PC-9 (cell line): ENCODE measurements at regions not wholly inside any gene's neighbourhood (a gene's known extent, or its start where the extent isn't known, plus 50 kb on each side); places are given as distances from the start of the nearest gene placed in this dataset.

Source experiments
- EZH2 ChIP-seq: fragments of 200-600 bp; sonication (generic); IDR thresholded peaks from 2 replicates; pipeline ENCODE4 v1.8.0; 2017; ENCODE audit warnings: antibody characterized with exemption, low read depth
- TF ChIP-seq, protein P1 (sequence below): fragments of 200-600 bp; sonication (generic); conservative IDR thresholded peaks from 2 replicates; pipeline ENCODE4 v1.6.1; 2017; ENCODE audit warnings: mixed run types, antibody characterized with exemption, mild to moderate bottlenecking, moderate library complexity

DNA sequence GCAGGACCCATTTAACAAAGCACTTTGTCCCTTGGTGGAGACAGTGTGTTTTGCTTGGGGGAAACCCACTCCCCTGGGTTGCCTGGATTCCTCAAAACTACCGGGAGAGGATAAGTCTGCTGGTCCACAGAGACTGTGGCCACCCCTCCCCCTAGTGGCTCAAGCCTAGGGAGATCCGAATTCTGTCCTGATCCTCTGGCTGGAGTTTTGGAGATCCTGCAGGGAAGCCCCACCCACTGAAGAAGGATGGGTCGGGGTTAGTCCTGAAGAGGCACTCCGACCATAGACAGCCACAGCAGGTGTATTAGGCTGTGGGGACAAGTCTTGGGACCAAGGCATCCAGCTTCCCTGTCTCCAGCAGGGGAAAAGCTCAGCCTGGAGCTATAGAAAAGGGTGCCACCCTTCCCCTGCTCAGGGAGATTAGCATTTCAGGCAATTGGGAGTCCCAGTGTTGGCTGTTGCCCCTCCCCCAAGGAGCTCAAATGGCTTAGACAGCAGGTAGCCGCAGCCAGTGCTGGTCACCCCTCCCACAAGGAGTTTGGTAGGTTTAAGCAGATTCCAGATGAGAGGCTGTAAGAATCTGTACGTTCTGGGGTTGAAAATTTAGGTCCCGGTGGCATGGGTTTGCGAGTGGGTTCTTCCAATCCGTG, 750.0 kb downstream of the TBC1D32 start:
- TF ChIP-seq, protein P1, sequence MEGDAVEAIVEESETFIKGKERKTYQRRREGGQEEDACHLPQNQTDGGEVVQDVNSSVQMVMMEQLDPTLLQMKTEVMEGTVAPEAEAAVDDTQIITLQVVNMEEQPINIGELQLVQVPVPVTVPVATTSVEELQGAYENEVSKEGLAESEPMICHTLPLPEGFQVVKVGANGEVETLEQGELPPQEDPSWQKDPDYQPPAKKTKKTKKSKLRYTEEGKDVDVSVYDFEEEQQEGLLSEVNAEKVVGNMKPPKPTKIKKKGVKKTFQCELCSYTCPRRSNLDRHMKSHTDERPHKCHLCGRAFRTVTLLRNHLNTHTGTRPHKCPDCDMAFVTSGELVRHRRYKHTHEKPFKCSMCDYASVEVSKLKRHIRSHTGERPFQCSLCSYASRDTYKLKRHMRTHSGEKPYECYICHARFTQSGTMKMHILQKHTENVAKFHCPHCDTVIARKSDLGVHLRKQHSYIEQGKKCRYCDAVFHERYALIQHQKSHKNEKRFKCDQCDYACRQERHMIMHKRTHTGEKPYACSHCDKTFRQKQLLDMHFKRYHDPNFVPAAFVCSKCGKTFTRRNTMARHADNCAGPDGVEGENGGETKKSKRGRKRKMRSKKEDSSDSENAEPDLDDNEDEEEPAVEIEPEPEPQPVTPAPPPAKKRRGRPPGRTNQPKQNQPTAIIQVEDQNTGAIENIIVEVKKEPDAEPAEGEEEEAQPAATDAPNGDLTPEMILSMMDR, result no peak
- TF ChIP-seq EZH2, result no peak
